ENCODE measurements at regions not wholly inside any gene's neighbourhood (a gene's known extent, or its start where the extent isn't known, plus 50 kb on each side); places are given as distances from the start of the nearest gene placed in this dataset.

- TF ChIP-seq CTCF (IDR thresholded peaks at IDR 0.05) (no peak), POLR2A (IDR thresholded peaks at IDR 0.05) (no peak)
These were observed 466.0 kb upstream of the RGS6 start for GRCh38 chr14:71466251-71466650.

Data from right lobe of liver (tissue), 4 donors.